NB4 (cell line): ENCODE measurements at regions not wholly inside any gene's neighbourhood (a gene's known extent, or its start where the extent isn't known, plus 50 kb on each side); places are given as distances from the start of the nearest gene placed in this dataset.
A peak's percentile ranks its signal among the peaks of the same experiment; 100 is the strongest.

Experiments
- DNase-seq: peaks from one replicate; pipeline ENCODE4 v3.0.0; 2010; ENCODE audit warnings: low read depth
- H3K4me3 ChIP-seq: one replicate; pipeline ENCODE4 v1.5.1; 2011; ENCODE audit warnings: mild to moderate bottlenecking, low read depth, low read length, moderate library complexity
- CTCF ChIP-seq: IDR thresholded peaks from one replicate; pipeline ENCODE4 v1.5.1; 2012; ENCODE audit warnings: low read depth, low read length
- MAX ChIP-seq: IDR thresholded peaks from 2 replicates; pipeline ENCODE4 v1.6.1; 2011; ENCODE audit warnings: low read depth, low read length
- MYC ChIP-seq: IDR thresholded peaks from 2 replicates; pipeline ENCODE4 v1.6.1; 2011; ENCODE audit warnings: low read depth, low read length
- POLR2A ChIP-seq: IDR thresholded peaks from 2 replicates; pipeline ENCODE4 v1.6.1; 2011; ENCODE audit warnings: mild to moderate bottlenecking; ENCODE audit not compliant: insufficient read length; ENCODE audit errors: extremely low read depth

DNA sequence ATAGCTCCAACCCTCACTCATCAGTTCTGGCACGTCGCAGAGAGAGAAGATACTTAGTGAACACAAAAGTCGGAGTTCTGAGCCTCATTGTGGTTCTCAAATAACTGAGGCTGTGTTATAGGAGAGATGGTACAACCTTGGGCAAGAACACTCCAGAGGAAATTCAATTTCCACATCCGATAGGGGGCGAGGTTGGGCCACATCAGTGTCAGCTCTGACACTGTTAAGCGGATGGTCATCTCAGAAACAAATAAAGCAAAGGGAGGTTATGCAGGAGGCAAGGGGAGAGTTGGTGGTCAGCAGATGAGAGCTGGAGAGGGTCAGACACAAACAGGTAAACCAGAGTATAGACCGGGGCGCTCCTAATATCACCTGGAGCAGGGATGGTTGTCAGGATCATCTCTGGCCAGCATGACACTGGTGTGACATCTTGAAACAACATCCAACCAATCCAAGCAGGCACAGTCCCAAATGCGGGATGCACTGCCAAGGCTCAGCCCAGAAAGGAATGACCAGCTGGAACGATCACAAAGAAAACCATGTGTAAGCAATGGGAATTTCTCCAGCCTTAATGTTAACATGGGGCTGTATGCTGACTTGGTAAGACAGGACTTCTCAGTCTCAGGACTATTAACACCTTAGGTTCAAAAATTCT is 331.8 kb downstream of the HACE1 start:
- TF ChIP-seq CTCF (peak; percentile 52), MYC (no peak)
- H3K4me3 ChIP-seq: no peak overlapping the region
- DNase-seq: peak; percentile 66

GRCh38 chr6:104527311-104527710 is 332.4 kb downstream of the HACE1 start:
- DNase-seq: peak; percentile 44
- H3K4me3 ChIP-seq: no peak overlapping the region
- TF ChIP-seq MAX: no peak
- TF ChIP-seq CTCF: no peak
- TF ChIP-seq MYC: no peak
- TF ChIP-seq POLR2A: no peak

DNA sequence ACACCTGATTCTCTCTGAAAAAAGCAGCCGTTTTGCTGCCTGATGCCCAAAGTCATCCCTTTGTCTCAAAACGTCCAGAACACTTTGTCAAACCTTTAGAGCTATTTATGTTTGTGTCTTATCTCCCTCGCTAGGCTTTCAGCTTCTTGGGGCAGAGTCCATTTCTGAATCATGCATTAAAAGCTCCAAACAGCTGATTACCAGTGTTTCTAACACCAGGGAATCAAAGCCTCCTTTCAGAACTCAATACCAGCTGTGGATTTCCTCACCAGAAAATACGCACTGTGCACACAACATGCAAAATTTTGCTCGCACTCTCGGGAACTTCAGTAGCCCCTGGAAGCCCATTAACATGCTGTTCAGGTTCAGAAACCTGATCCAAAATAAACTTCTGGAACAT is 333.3 kb downstream of the HACE1 start:
- TF ChIP-seq POLR2A (no peak), MAX (no peak), CTCF (no peak), MYC (no peak)
- DNase-seq: no peak
- H3K4me3 ChIP-seq: no peak overlapping the region

- peak; percentile 81 for DNase-seq
- H3K4me3 ChIP-seq: no peak overlapping the region
- TF ChIP-seq CTCF (peak; percentile 70), MYC (no peak)
Measured at GRCh38 chr6:104525677-104526322, 333.9 kb downstream of the HACE1 start.

- no peak overlapping the region for H3K4me3 ChIP-seq
- TF ChIP-seq MYC (no peak), MAX (no peak), CTCF (no peak), POLR2A (no peak)
- no peak for DNase-seq
Measured at GRCh38 chr6:104522533-104522932, 337.2 kb downstream of the HACE1 start.

- no peak overlapping the region for H3K4me3 ChIP-seq
- no peak for DNase-seq
- no peak for TF ChIP-seq MAX
- no peak for TF ChIP-seq MYC
- TF ChIP-seq CTCF: no peak
- no peak for TF ChIP-seq POLR2A
Measured at GRCh38 chr6:104521176-104521575, 338.5 kb downstream of the HACE1 start.
